HG03060 (cell line): ENCODE measurements at regions not wholly inside any gene's neighbourhood (a gene's known extent, or its start where the extent isn't known, plus 50 kb on each side); places are given as distances from the start of the nearest gene placed in this dataset.
"Not testable (repeated sequence)": the region's sequence is repeated elsewhere in the genome, so short reads cannot be mapped to it uniquely, and the experiment has no call there.

ENCODE experiments used
- ATAC-seq: cut with Tn5 transposase; IDR thresholded peaks from one replicate; pipeline ENCODE4 v1.9.1; 2021; ENCODE audit warnings: low read depth, moderate number of reproducible peaks; ENCODE audit not compliant: unreplicated experiment

DNA sequence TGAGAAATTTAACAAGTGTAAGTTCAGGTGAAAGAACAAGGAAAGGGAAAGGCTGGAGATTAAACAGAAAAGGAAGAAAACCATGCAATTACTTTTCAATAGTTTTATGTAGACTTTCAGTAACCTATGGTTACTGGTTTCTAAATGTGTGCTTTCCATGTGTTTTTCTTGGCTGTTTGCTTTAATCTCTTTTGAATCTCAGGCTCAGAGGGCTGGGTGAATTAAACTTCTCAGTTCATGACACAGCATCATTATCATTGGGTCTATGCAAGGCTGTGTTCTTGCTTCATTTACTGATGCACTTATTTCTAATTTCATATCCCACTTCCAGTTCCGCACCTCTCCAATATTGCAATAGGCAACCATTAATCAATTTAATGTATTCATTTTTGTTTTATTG is 266.5 kb upstream of the UGT8 start:
- ATAC-seq = no peak

GRCh38 chr4:114334363-114334762 is 264.2 kb upstream of the UGT8 start:
- not testable (repeated sequence) for ATAC-seq

DNA sequence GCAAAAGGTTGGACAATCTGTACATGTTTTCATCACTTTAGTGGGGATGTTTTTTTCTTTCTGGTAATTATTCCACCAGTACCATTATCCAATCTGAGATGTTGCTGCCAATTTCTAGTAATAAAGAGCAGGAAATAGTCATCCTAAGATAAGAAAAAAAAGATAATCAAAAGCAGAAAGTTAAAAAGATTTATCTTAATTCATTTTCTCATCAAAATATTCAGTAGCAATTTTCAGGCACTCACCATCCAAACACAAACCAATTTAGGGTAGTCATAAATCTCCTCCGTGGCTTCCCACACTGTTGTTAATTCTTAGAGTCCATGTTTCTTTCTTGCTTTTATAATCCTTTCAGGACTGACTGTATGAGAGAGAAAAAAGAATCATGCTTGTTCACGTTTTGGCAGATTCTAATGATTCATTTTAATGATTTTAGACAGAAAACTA is 263.7 kb upstream of the UGT8 start:
- no peak for ATAC-seq

DNA sequence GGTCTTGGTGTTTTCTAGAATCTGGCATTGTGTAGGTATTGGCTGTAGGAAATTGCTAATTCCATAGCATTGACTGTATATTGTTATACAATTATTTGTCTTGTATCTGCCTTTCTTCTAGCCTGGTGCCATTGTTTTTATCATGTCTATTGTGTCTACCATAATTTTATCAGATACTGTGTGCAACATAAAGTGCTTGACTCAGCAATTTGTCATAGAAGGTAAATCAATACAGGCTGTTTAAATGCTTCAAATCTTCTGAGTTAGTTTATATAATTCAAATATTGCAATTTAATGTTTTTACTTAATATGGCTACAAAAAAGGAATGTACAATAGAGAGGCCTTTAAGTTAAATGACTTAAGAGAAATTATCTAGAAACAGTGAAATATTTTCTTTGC is 263.3 kb upstream of the UGT8 start:
- ATAC-seq = no peak

DNA sequence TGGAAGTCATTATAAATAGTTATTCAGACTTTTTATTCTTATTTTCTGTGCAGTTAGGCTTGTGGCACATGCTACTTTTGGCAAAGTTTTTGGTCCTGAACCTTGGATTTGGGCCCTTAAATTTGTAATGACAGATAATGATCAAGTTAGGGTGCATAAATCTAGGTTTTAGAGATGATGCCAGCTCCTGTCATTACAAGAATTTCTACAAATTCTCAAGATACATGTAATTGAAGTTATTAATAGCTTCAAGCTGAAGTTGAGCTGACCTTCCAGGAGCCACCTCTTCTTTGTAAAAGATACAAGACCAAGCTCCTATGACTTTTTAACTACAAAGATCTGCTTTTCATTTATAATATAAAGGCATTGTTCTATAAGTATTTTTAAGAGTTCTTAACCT is 255.6 kb upstream of the UGT8 start:
- no peak for ATAC-seq

DNA sequence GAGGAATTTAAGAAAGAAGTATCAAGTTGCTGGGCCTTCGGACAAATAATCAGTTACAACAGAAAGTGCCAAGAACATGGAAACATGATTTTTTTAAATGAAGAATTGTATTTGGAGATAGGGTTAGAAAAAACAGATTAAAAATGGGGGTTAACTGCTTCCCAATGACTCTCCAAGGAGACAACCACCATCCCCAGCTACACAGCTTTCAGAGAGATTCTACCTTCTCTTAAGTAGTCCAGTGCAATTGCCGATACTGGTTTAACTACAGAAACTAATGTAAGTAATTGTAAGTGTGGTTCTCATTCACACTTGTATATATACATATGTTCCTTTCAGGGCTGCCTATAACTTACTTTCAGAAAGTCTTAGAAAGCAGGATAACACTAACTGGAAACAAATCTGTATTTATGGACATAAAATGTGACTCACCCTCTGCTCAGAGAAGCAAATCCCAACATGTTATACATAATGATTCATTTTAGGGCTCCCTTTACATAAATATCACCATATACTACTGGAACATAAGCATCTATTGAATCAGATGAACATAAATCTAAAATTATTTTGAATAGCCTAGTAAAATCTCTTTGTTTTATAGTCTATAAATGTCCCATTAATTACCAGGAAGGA is 248.9 kb upstream of the UGT8 start:
- no peak for ATAC-seq

DNA sequence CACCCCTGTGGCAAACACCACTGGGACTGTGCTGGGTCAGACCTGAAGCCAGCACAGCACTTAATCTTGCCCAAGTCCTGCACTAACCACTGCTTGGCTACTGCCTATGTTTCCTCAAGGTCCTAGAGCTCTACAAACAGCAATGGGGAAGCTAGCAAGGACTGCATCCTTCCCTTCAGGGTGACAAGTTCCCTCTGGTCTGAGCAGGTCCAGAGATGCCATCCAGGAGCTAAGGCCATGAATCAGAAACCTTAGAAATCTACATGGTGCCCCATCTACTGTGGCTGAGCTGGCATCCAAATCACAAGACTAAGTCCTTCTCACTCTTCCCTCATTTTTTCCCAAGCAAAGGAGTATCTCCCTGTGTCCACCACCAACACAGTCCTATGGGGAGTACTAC is 239.7 kb upstream of the UGT8 start:
- ATAC-seq = no peak

- no peak for ATAC-seq
Observed at GRCh38 chr4:114361249-114361648, 237.4 kb upstream of the UGT8 start.

DNA sequence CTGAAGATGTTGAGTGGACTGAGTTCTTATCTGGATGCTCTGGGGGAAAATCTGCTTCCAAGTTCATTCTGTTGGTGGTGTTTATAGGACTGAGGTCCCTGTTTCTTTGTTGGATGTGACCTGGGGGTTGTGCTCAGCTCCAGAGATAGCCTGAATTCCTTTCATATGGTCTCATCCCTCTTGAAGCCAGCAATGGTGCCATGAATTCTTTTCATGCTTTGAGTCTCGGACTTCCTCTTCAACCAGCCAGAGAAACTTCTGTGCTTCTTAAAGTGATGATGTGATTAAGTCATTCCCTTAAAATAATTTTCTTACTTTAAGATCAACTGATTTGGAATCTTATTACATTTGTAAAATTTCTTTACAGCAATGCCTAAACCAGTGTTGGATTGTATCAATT is 233.8 kb upstream of the UGT8 start:
- no peak for ATAC-seq

GRCh38 chr4:114365591-114365990 is 233.0 kb upstream of the UGT8 start:
- no peak for ATAC-seq

DNA sequence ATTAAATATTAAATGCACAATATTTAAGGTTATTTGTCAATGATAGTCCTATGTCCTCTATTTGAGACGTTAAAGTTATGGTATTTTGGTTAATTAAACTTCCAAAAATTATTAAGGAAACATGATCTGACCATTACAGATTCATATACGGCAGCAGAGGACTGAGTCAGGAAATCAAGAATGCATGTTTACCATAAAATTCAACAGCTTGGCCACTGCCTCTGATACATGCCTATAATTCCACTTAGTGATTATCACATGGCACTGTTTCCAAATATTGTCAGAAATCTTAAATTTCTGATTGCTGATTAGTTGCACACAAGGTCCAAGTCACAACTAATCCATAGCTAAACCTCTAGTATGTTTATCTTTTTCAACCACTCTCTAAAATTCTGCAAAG is 232.2 kb upstream of the UGT8 start:
- ATAC-seq = no peak

GRCh38 chr4:114368751-114369150 is 229.9 kb upstream of the UGT8 start:
- ATAC-seq = no peak

DNA sequence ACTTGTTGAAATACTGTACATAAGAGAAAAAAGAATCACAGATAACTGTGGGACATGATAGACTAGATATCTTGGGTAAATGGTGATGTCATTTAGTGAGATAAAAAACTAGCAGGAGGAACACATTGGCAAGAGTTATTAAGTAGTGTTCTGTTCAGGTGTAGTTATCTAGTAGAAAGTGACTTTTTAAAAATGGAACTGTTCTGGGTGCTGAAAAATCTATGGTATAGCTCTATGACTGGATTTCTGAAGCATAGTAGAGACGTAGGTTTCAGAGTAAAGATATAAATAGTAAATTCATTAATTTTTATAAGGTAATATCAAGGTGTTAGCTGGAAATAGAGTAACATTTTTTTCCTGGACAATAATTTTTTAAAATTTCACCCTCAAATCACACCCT is 225.1 kb upstream of the UGT8 start:
- no peak for ATAC-seq

DNA sequence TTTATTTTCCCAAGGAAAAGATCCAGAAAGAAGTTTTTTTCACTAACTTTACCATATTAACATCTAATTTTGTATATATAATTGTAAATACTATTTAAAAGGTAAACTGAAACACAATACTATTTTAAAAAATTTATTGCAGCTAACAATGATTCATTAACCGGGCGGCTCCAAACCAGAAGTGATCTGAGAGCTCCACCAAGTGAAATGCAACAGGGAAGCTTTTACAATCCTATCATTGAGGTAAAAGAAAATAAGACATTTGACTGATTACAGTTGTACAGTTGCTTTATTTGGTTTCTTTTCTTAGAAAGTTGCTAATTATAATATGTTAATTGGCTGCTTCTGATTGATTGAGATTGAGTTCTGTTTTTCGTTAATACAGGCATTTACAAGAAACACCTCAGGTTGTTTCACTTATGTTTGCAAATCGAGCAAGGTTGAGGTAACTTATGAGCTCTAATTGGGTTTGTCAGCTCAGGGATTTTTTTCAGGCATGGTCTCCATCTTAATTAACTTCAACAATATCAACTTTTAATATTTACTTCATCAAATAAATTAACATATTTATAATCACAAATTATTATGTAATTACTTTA is 220.2 kb upstream of the UGT8 start:
- no peak for ATAC-seq

DNA sequence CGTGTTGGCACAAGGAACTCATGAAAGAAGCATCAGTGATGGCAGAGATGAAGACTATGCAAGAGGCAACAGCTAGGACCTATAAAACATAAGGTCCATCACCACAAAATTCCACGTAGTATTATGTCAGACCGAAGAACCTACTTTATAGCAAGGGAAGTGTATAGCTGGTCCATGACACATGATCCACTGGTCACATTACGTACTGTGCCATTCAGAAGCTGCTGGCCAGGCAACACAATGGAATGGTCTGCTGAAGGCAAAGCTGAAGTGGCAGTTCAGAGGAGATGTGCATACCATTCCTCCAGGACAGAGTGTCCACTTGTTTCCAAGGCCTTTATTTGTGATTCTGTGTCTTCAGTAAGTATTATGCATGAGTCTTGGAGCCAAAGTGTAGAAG is 215.5 kb upstream of the UGT8 start:
- no peak for ATAC-seq

GRCh38 chr4:114383721-114384120 is 214.9 kb upstream of the UGT8 start:
- ATAC-seq = no peak

- ATAC-seq = no peak
Observed at GRCh38 chr4:114384629-114385028, 214.0 kb upstream of the UGT8 start.

GRCh38 chr4:114385195-114385985 is 213.2 kb upstream of the UGT8 start:
- ATAC-seq = no peak

- no peak for ATAC-seq
Observed at GRCh38 chr4:114386637-114387233, 211.9 kb upstream of the UGT8 start.

DNA sequence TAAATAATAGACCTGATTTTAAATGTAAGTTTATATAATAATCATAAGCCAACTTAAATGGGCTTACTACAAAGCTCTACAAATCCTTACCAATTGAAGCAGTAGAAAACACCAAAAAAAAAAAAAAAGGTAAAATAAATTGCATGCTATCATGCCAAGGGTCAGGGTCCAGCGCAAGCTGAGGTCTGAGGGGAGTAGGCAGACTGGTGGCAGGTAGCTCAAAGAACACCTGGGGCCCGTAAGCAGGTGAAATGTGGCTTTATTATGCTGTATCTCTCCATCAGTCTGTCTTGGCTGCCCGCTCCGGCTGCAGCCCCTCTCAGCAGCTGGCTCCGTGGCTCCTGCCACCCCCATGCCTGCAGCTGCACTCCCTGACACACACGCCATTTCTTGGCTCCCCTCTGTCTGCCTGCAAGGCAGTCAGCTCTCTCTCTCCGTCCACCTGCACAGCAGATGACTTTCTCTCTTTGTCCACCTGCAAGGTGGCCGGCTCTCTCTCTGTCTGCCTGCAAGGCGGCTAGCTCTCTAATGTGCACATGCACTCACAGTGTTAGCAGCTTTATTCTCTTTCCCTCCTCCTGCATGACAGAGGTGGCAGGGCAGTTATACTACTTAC is 209.4 kb upstream of the UGT8 start:
- ATAC-seq = no peak
